ENCODE measurements at regions not wholly inside any gene's neighbourhood (a gene's known extent, or its start where the extent isn't known, plus 50 kb on each side); places are given as distances from the start of the nearest gene placed in this dataset.

DNA sequence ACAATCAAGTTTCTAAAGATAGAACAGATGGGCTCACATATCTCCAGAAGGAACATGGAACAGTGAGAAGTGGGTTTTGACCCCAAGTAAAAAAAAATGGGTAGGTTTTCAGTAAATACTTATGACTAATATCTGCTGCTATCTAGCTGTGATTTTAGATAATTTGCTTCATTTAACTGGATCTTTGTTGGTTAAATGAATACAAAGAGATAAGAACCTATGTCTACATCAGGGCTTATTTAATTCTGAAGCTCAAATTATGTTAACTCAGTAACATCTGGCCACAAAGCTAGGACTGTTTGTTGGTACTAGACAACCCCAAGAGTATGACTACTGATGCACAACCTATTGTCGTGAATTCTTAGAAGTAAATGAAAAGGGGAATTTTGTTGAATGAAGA is 144.4 kb upstream of the SESN3 start:
- no peak for DNase-seq

DNA sequence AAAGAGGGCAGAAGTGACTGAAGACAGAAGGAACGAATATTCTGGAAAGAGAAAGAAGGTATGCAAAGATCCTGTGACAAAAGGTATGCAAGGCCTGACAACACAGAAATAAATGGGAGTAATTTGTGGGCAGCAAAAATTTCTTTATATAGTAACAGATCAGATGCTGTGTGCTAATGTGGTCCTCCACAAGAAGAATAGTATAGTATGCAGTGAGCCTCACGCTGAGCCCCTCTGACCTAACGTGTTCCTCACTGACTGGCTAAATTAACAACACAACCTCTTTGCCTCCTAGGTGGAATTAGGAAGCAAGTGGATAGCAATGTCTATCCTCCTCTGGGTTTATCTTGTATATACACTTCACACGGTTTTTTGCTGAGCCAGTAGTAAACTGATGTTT is 143.1 kb upstream of the SESN3 start:
- no peak for DNase-seq

GRCh38 chr11:95373241-95373640 is 142.2 kb upstream of the SESN3 start:
- no peak for DNase-seq

- peak; percentile 47 for DNase-seq
These were observed 141.2 kb upstream of the SESN3 start for GRCh38 chr11:95372097-95372656.

DNA sequence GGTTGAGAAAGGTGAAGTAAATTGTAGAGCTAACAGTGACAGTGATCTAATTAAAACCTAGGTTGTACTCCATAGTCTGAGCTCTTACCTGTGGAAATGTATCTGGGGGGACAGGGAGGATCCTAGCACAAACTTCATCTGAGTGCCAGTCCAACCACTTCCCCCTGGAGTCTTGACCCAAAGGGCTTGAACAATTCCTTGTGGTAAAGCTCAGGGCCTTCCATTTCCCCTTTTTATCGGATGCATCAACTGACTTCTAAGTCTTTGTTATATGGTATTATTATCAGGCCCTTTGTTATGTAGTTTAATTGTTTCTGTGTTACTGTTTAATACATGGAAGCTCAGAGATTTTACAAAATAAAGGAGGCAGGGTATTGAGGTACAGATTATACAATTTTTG is 140.2 kb upstream of the SESN3 start:
- DNase-seq, result peak; percentile 69

DNA sequence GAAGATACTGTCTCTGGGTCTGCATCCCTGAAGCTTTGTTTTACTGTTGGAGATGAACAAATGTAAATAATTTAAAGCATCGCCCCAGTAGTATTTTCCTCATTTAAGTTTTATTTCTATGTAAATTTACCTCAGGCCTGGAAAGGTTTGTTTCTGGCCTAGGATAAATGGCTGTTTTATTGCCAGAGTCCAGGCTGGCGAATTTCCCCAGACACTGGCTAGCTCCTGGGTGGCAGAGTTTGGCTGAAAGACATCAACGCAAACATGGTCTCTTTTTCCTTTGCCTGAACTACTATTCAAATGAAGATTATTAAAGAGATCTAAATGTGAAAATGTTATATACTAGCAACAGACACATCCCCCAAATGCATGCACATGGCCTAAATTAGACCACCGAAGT is 136.7 kb upstream of the SESN3 start:
- no peak for DNase-seq

- peak; percentile 35 for DNase-seq
These were observed 134.3 kb upstream of the SESN3 start for GRCh38 chr11:95365348-95365747.

DNA sequence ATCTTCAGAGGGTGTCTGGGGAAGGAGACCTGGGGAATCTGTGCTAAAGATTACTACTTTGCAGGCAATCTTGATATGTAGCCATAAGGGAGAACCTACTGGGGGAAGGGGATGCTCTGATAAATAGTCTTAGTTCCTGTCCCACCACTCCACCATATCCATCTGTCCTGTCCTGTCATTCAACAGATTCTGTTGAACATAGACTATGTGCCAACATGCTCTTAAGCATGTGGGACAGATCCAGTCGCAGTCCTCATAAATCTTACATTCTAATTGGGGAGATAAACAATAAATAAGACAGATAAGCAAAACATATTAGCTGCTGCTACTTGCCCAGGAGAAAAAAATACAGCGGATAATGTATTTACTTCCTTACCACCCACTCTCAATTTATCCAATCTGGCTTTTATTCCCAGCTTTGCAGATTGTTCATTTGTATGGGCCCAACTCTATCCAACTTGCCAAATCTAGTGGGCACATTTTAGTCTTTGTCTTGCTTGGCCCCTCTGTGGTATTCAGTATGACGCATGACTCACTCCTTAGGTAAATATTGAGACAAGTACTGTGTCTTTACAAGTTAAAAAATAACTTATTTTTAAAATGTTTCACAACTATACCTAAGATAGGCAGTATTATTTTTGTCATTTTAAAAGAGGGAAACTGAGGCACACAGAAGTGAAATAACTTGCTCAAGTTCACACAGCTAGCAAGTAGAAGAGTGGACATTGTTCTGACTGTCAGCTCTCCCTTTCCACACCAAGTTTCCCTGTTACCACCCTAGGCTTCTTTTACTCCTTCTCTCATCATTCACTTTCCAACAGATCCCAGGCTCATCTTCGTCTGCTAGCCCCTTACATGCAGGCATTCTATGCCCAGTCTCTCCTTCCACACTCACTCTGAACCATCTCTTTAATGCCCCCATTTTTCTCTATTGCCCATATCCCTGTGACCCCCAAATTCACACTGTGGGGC is 133.6 kb upstream of the SESN3 start:
- no peak for DNase-seq

DNA sequence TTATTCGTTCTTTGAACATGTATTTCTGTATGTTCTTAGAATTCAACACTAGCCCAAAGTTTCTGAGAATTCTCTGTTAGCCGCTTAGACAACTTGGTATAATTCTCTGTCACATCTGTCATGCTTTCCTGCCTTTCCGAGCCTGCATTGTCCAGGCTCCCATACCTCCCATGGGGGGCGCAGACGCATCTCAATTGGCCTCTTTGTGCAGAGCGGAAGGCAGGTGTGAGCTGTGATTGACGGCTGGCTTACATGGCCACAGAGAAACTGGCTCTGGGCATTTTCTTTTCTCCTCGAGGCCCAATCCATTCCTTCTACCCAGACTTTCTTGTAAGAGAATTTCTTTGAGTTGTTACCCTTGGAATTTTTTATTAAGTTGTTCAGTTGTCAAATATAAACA is 132.7 kb upstream of the SESN3 start:
- no peak for DNase-seq

- DNase-seq, result no peak
These were observed 132.2 kb upstream of the SESN3 start for GRCh38 chr11:95363164-95363563.

- DNase-seq, result no peak
These were observed 130.2 kb upstream of the SESN3 start for GRCh38 chr11:95361180-95361579.

DNA sequence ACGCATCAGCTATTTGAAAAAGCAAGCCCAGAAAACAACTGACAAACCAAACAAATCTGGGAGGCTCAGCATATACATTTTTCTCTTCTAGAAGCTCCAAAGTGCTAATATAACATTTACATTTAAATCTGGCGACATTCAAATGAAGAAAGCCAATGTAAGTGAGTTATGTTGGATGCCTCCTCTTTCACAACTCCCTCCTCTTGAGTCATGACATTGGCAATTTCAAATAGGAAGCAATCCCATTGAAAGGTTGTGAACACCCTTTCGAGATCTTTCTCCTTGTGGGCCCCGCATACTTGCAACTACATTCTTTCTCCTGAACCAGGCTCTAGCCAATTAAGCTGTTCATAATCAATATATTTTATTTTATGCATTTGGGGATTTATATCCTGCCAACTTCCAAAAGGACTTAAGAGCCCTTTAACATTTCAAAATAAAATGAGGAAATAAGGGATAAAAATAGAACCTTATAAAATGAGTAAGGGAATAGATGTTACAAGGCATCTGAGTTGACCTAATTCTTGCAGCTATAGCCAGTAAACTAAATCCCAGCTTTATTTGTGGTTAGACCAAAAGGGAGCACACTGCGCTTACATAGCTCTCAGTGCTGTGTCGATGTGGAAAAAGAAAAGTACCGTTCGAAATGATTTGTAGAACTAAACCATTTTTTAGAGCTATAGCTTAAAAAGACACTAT is 129.5 kb upstream of the SESN3 start:
- DNase-seq, result no peak

GRCh38 chr11:95359756-95360155 is 128.8 kb upstream of the SESN3 start:
- DNase-seq, result no peak

DNA sequence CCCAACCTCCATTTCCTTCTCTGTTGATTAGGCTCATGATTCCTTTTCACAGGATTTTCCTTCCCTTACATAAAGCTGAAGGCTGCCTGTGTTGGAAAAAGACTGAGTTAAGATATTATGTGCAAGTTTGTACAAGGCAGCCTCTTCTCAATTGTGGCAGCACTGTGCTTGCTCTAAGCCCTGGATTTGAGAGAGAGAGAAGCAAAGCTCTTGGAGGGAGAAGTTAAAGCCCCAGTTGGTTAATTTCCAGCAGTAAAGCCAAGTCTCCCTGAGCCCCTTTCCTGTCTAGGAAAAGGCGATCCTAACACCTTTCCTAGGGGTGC is 128.3 kb upstream of the SESN3 start:
- DNase-seq, result no peak

- no peak for DNase-seq
These were observed 127.7 kb upstream of the SESN3 start for GRCh38 chr11:95358511-95359340.

DNA sequence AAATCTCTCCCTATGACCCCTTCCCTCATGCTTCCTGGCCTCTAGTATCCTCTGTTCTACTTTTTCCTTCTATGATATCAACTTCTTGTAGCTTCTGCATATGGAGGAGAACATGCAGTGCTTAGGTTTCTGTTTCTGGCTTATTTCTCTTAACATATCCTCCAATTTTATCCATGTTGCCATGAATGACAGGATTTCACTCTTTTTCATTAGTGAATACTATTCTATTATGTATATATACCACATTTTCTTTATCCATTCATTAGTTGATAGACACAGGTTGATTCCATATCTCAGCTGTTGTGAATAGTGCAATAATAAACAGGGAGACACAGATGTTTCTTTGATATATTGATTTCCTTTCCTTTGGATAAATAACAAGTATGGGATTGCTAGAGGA is 123.3 kb upstream of the SESN3 start:
- DNase-seq, result no peak

GRCh38 chr11:95353706-95354105 is 122.7 kb upstream of the SESN3 start:
- no peak for DNase-seq

GRCh38 chr11:95352733-95353346 is 121.8 kb upstream of the SESN3 start:
- no peak for DNase-seq

- no peak for DNase-seq
These were observed 118.4 kb upstream of the SESN3 start for GRCh38 chr11:95349345-95349942.

DNA sequence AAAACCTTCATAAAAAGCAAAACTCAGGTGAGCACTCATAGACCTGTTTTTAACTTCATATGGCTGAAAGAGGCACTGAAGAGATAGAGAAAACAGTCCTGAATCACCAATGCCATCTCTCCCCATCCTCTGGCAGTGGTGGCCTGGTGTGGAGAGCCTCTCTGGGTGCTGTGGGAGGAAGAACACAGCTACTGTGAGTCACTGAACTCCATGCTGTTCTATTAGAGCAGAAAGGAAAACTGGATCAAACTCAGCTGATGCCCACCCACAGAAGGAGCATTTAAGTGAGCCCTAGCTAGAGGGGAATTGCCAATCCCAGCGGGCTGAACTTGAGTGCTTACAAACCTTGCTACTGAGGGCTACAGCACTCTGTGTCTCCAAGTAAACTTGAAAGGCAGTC is 115.3 kb upstream of the SESN3 start:
- DNase-seq, result no peak

DNA sequence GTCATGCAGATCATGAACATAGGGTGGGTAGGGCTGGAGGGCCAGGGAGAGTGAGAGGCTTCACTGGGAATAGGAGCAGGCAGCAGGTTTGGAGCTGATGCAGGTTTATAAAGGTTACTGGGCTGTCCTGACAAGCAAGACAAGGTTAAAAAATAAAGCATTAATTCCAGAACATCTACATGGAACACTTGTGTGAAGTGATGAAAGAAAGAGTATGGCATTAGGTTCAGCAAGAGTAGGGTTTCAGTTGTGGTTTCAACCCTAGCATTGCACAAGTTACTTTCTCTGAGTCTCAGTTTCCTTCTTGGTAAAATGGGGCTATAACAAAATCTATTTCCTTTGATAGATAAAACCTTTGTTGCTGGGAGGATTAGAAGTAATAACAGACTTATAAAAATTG is 114.6 kb upstream of the SESN3 start:
- DNase-seq, result no peak

GRCh38 chr11:95344932-95345642 is 114.1 kb upstream of the SESN3 start:
- DNase-seq, result no peak
